Fibroblast of villous mesenchyme (primary cell): ENCODE measurements at regions not wholly inside any gene's neighbourhood (a gene's known extent, or its start where the extent isn't known, plus 50 kb on each side); places are given as distances from the start of the nearest gene placed in this dataset. TPM values are rescaled to one million over a fixed set of nuclear protein-coding genes. Genes with fewer than 3 reads are reported as not detected.
"Not testable (repeated sequence)": the region's sequence is repeated elsewhere in the genome, so short reads cannot be mapped to it uniquely, and the experiment has no call there.

Experiments
- DNase-seq: peaks from one replicate; pipeline ENCODE4 v3.0.0-alpha.2; 2010; ENCODE audit warnings: low read depth
- H3K4me3 ChIP-seq: 2 replicates; pipeline ENCODE4 v1.5.1; 2011; ENCODE audit warnings: low read depth, mild to moderate bottlenecking, low read length
- small RNA-seq: library from RNA; depleted of rRNA; stranded (forward); fragments of <200 nt; gene quantifications from one replicate; pipeline ENCODE3, GENCODE V24; 2012

DNA sequence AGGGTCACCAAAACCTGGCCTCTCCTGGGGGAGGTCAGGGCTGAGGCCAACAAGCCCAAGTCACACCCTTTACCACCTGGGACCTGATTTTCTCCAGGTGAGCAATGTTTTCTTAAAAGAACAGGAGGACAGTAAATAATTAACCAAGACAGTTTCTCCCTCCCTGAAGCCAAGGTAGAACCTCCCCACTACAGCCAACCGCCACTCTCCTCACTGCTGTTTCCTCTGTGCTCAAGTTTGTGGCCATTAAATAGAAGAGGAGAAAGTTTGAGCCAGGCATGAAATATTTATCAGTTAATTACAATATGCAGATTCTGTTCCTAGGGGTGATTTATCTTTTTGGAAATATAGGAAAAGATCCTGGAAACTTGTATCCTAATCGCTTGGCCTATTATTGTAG is 150.6 kb upstream of the ANKRD20A1 start:
- DNase-seq, H3K4me3 ChIP-seq: not testable (repeated sequence)

DNA sequence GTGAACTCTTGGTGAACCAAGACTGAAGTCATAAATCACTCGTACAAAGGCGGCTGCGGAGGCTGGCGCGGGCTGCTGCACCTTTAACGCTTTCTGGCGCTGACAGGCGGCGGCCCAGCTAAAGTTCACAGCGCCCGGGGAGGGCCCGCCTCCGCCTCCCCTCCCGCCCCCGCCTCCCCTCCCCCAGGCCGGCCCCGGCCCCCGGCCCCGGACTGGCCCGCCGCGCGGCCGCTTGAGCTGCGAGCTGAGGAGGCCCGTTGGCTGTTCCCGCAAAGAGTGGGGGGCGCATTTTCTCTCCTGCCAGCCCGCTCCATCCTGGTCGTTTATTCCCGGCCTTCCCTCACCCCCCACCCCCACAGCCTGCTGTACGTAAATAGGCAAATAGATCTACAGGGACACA is 147.3 kb upstream of the ANKRD20A1 start:
- H3K4me3 ChIP-seq, DNase-seq: not testable (repeated sequence)

DNA sequence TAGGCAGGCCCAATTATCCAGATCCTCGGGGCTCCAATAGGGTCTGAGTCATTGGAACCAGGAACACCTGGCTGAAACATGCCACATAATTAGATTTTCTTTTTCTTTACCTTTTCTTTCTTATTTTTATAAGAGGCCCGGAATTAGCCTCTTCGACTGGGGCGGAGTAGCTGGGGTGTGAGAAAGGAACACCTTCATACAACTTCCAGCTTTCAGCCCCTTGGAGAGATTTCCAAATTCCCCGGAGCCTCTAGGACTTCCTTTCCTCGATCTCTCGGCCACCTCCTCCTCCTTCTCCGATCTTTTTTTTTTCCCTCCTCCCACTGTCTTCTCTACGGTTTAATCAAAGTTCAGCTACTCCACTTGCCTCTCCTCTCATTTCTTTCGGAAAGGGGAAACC is 146.8 kb upstream of the ANKRD20A1 start:
- not testable (repeated sequence) for DNase-seq, H3K4me3 ChIP-seq

DNA sequence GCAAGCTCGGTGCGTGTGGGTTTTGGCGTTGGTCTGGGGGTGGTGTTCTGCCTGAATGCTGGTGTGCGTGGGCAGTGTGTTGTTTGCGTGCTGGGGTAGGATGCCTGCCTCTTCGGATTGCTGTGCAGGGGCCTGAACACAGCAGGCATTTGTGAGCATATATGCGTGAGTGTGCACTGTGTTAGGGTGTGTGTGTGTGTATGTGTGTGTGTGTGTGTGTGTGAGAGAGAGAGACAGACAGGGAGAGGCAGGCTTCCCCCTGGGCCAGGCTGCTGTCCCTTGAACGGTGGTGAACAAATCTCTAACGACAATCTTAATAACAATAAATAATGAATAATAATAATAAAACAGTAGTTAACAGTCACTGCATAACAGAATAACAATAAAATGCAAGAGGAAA is 145.8 kb upstream of the ANKRD20A1 start:
- not testable (repeated sequence) for H3K4me3 ChIP-seq, DNase-seq

DNA sequence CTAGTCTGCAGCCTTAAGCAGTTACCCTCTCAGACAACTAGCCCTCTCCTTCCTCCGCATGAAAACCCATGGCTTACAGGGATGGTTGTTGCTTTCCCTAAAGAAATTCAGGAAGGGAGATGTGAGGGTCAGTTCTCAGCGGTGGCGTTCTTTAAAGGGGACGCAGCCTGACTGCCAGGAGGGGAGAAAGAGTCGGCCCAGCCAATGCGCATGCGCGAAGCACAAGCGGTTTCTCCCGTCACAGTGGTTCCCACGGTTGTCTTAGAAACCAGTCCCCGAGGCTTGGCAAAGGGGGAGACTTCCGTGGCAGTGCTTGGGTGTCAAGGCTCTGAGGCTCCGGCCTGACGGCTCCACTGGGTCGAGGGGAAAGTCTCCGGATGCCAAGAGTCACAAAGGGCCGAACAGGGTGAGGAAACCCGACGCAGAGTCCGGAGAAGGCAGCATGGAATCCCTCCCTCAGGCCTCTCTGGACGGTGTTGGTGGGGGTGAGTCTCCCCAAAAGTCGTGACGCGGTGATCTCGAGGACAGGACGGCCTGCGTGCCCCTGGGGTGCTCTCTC is 140.8 kb upstream of the ANKRD20A1 start:
- DNase-seq, H3K4me3 ChIP-seq: not testable (repeated sequence)

DNA sequence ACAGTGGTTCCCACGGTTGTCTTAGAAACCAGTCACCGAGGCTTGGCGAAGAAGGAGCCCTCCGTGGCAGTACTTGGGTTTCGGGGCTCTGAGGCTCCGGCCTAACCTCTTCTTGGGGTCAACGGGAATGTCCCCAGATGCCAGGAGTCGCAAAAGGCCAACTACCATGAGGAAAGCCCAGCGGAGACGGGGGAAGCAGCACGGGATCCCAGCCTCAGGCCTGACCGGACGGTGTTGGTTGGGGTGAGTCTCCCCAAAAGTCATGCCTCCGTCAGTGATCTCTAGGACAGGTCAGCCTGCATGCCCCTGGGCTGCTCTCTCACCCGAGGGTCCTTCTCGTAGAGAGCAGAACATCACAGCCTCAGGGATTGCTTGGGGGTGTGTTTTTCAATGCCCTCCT is 138.2 kb upstream of the ANKRD20A1 start:
- not testable (repeated sequence) for DNase-seq, H3K4me3 ChIP-seq

DNA sequence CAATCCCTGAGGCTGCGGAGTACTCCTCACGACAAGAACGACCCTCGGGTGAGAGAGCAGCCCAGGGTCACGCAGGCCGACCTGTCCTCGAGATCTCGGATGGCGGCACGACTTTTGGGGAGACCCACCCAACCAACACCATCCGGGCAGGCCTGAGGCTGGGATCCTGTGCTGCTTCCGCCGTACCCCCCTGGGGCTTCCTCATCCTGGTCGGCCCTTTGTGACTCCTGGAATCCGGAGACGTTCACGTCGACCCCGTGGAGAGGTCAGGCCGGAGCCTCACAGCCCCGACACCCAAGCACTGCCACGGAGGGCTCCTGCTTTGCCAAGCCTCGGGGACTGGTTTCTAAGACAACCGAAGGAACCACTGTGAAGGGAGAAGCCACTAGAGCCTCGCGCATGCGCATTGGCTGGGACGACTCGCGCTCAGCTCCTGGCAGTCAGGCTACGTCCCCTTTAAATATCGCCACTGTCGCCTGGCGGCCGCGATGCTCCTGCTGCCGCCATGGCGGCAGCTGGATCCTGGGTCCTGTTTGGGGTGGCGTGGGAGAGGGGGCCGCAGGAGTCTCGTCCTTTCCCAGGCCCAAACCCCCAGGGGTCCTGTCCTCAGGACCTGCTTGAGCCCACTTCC is 136.2 kb upstream of the ANKRD20A1 start:
- not testable (repeated sequence) for H3K4me3 ChIP-seq, DNase-seq

DNA sequence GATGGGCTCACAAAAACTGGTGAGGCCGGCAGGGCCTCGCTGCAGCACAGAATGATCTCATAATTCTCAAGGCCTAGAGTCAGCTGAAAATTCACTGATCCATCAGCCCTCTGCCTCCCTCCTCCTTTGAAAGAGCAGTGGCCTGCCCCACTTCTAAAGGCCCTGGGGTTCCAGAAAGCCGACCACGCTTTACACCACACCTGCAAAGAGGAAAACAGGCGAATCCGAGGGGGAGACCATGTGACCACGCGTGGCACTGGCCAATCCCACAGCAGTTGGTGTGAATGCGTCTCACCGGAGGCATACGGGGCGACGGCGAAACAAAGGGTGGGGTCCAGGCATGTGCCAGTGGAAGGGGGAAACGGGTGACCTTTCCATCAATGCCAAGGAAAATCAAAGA is 135.5 kb upstream of the ANKRD20A1 start:
- DNase-seq, result not testable (repeated sequence)
- H3K4me3 ChIP-seq, result peak overlapping the region; percentile 34

DNA sequence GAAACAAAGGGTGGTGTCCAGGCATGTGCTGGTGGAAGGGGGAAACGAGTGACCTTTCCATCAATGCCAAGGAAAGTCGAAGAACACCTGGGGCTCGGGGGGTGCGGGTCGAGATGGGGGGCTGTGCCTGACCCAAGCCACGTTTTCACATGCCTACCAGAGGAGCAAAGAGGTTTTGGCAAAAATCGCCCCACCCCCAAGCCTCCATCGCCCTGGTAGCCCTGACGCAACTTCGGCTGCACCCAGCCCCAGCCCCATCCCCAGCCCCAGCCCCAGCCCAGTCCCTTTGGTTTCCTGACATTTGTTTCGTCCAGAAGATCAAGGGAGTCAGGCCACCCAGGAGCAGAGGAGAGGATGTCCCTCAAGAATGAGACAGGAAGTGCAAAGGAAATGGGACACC is 133.8 kb upstream of the ANKRD20A1 start:
- not testable (repeated sequence) for H3K4me3 ChIP-seq, DNase-seq

DNA sequence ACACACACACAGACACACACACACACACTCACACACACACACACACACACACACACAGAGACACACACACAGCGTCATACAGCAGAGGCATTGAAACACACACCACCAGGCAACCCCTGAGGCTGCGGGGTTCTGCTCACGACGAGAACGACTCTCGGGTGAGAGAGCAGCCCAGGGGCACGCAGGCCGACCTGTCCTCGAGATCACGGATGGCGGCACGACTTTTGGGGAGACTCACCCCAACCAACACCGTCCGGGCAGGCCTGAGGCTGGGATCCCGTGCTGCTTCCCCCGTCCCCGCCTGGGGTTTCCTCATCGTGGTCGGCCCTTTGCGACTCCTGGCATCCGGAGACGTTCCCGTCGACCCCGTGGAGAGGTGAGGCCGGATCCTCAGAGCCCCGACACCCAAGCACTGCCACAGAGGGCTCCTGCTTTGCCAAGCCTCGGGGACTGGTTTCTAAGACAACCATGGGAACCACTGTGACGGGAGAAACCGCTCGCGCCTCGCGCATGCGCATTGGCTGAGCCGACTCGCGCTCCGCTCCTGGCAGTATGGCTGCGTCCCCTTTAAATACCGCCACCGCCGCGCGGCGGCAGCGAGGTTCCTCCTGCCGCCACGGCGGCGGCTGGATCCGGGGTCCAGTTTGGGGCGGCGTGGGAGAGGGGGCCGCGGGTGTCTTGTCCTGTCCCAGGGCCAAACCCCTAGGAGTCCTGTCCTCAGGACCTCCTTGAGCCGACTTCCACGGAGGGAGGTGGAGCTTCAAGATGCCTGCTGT is 132.3 kb upstream of the ANKRD20A1 start:
- peak overlapping the region; percentile 29 for H3K4me3 ChIP-seq
- not testable (repeated sequence) for DNase-seq

DNA sequence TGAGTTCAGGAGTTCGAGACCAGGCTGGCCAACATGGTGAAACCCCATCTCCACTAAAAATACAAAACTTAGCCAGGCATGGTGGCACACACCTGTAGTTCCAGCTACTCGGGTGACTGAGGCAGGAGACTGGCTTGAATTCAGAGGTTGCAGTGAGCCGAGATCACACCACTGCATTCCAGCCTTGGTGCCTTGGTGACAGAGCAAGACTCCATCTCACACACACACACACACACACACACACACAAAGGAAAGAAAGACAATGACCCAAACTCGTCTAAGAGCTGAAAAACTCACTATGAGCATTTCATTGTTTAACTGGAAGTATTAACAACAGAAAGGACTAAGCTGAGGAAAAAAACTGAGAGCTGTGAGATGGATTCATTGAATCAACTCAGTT is 95.6 kb upstream of the ANKRD20A1 start:
- not testable (repeated sequence) for DNase-seq

DNA sequence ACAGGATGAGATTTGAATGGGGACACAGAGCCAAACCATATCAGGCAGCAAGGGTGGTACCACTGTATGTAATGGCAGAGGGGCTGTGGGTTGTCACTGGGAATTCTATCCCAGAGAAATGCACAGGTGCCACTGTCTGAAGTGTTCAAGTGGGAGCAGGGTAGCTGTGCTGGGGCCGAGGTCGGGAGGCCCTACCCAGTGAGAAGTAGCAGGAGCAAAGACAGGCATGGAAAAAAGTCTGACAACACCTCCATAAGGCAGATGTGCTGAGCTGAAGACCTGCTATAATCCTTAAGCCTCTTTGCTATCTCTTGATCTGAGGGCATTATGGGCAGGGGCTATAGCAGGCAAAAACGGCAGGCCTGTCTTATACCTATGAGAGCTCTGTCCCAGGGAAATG is 86.9 kb upstream of the ANKRD20A1 start:
- not testable (repeated sequence) for H3K4me3 ChIP-seq, DNase-seq

More for the DNA sequence above, 95.6 kb upstream of the ANKRD20A1 start:
- not testable (repeated sequence) for H3K4me3 ChIP-seq

DNA sequence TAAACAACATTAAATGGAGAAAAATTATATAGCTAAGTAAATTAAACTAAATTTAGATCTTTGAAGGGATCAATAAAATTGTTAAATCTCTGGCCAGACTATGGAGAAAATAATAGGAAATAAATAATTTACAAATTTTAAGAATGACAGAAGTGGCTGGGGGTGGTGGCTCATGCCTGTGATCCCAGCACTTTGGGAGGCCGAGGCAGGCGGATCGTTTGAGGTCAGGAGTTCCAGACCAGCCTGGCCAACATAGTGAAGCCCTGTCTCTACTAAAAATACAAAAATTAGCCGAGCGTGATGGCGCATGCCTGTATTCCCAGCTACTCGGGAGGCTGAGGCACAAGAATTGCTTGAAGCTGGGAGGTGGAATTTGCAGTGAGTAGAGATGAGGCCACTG is 58.6 kb upstream of the ANKRD20A1 start:
- H3K4me3 ChIP-seq, DNase-seq: not testable (repeated sequence)

Small RNAs in the stretch of these regions (small RNA-seq; reads per million reads assigned to genes)
- gene AL627230.1 (not detected), gene AL627230.3 (not detected), gene AL627230.5 (not detected), gene AL627230.6 (not detected), gene AL627230.8 (not detected), gene FAM27B (not detected), gene RF00156 (not detected), gene RN7SL787P (not detected)
